ENCODE measurements at regions not wholly inside any gene's neighbourhood (a gene's known extent, or its start where the extent isn't known, plus 50 kb on each side); places are given as distances from the start of the nearest gene placed in this dataset.

GRCh38 chr2:195470622-195471021, 186.4 kb upstream of the SLC39A10 start:
- peaks cover 0 to 6% (median 5%) of the 10 kb centered on the region in 7 donors for H3K9me3 Mint-ChIP-seq
- intact Hi-C loops (cut with micrococcal nuclease) = no loop called here
- Histone ChIP-seq H4K20me1 (ENCODE audit: insufficient read depth, low read length) (no peaks in the 10 kb centered on the region), H3K79me2 (ENCODE audit: insufficient read depth, low read length) (no peaks in the 10 kb centered on the region), H3K9ac (ENCODE audit: insufficient read depth, low read length, poor library complexity, severe bottlenecking) (no peak overlapping the region), H2AFZ (ENCODE audit: insufficient read depth, low read depth, low read length, poor library complexity, severe bottlenecking) (peak overlapping the region; percentile 4), H3K4me3 (replicated peaks in 1 of 3; ENCODE audit: low read depth in 2 of 3, low read length in 3 of 3) (no peak overlapping the region), H3K4me2 (replicated peaks; ENCODE audit: extremely low read depth, low read length, poor library complexity, severe bottlenecking) (no peak overlapping the region), H3K9me3 (replicated peaks in 1 of 2; ENCODE audit: control insufficient read depth in 1 of 2, insufficient read depth in 1 of 2, low read length in 2 of 2) (no peaks in the 10 kb centered on the region), H3K27me3 (ENCODE audit: control insufficient read depth in 2 of 2, insufficient read depth in 2 of 2, low read length in 2 of 2) (no peaks in the 10 kb centered on the region), H3K27ac (ENCODE audit: low read depth in 1 of 2, low read length in 2 of 2) (no peak overlapping the region), H3K4me1 (ENCODE audit: control insufficient read depth in 1 of 2, insufficient read depth in 2 of 2, low read length in 2 of 2) (peaks cover 13 to 17% of the 10 kb centered on the region in 2 donors), H3K36me3 (replicated peaks in 1 of 2; ENCODE audit: control insufficient read depth in 1 of 2, insufficient read depth in 2 of 2, low read length in 2 of 2) (no peaks in the 10 kb centered on the region)
- TF ChIP-seq CTCF (IDR thresholded peaks at IDR 0.05) = no peak
- H3K4me1 Mint-ChIP-seq = peaks cover 23% of the 10 kb centered on the region
- DNase-seq = no peak
- no peak overlapping the region for H3K4me3 Mint-ChIP-seq
- peaks cover 0 to 2% (median 2%) of the 10 kb centered on the region in 3 donors for H3K27me3 Mint-ChIP-seq (ENCODE audit: low read depth in 3 of 3)
- no peaks in the 10 kb centered on the region for H3K36me3 Mint-ChIP-seq
- H3K27ac Mint-ChIP-seq = no peak overlapping the region

DNA sequence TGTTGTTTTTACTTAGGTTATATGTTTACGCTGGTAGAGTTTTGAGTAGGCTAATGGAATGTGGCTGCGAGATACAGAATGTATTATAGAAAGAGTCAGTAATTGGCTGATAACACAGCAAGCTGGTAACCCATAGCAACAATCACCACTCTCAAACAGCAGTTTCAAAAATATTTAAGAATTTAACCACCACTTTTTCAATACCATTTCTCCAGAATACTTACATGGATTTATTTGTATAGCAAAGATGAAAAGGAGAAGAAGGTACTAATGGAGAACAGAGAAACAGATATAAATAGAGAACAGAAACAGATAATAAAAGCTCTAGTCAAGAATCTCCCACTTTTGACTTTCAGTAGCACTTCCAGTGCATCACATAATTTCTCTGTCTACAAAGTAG, 188.3 kb upstream of the SLC39A10 start:
- no peak for DNase-seq
- Histone ChIP-seq H2AFZ (ENCODE audit: insufficient read depth, low read depth, low read length, poor library complexity, severe bottlenecking) (no peak overlapping the region), H3K27me3 (ENCODE audit: control insufficient read depth in 2 of 2, insufficient read depth in 2 of 2, low read length in 2 of 2) (no peaks in the 10 kb centered on the region), H4K20me1 (ENCODE audit: insufficient read depth, low read length) (no peaks in the 10 kb centered on the region), H3K4me3 (replicated peaks in 1 of 3; ENCODE audit: low read depth in 2 of 3, low read length in 3 of 3) (no peak overlapping the region), H3K4me1 (ENCODE audit: control insufficient read depth in 1 of 2, insufficient read depth in 2 of 2, low read length in 2 of 2) (peaks cover 13 to 17% of the 10 kb centered on the region in 2 donors), H3K36me3 (replicated peaks in 1 of 2; ENCODE audit: control insufficient read depth in 1 of 2, insufficient read depth in 2 of 2, low read length in 2 of 2) (no peaks in the 10 kb centered on the region), H3K9ac (ENCODE audit: insufficient read depth, low read length, poor library complexity, severe bottlenecking) (no peak overlapping the region), H3K79me2 (ENCODE audit: insufficient read depth, low read length) (no peaks in the 10 kb centered on the region), H3K4me2 (replicated peaks; ENCODE audit: extremely low read depth, low read length, poor library complexity, severe bottlenecking) (no peak overlapping the region), H3K27ac (ENCODE audit: low read depth in 1 of 2, low read length in 2 of 2) (no peak overlapping the region), H3K9me3 (replicated peaks in 1 of 2; ENCODE audit: control insufficient read depth in 1 of 2, insufficient read depth in 1 of 2, low read length in 2 of 2) (no peaks in the 10 kb centered on the region)
- no peak for TF ChIP-seq CTCF (IDR thresholded peaks at IDR 0.05)
- Mint-ChIP-seq H3K27ac (no peak overlapping the region), H3K27me3 (ENCODE audit: low read depth in 3 of 3) (peaks cover 0 to 3% (median 0%) of the 10 kb centered on the region in 3 donors), H3K36me3 (no peaks in the 10 kb centered on the region), H3K4me3 (no peak overlapping the region), H3K4me1 (peaks cover 19% of the 10 kb centered on the region), H3K9me3 (peaks cover 0 to 7% (median 5%) of the 10 kb centered on the region in 7 donors)
- no CpG with 5 or more reads among the region's 2 CpGs for WGBS (ENCODE audit: insufficient coverage)
- intact Hi-C loops (cut with micrococcal nuclease) = no loop called here

Measured in CD14-positive monocyte (primary cell).